Vagina (tissue), 2 donors: ENCODE measurements at regions not wholly inside any gene's neighbourhood (a gene's known extent, or its start where the extent isn't known, plus 50 kb on each side); places are given as distances from the start of the nearest gene placed in this dataset.

Experiments
- DNase-seq, 2 donors: peaks; one replicate each; pipeline ENCODE4 v3.0.0-alpha.2; 2017; ENCODE audit errors: extremely low spot score in 2 of 2
- H3K27ac ChIP-seq: fragments of 200-600 bp; sonication (generic); one replicate; pipeline ENCODE4 v1.5.1; 2019
- H3K27me3 ChIP-seq: fragments of 200-600 bp; sonication (generic); one replicate; pipeline ENCODE4 v1.5.1; 2019
- H3K36me3 ChIP-seq, 2 donors: fragments of 200-600 bp; sonication (generic); one replicate each; pipeline ENCODE4 v1.5.1; 2017 to 2019
- H3K4me1 ChIP-seq: fragments of 200-600 bp; sonication (generic); one replicate; pipeline ENCODE4 v1.5.1; 2019
- H3K4me3 ChIP-seq, 2 donors: fragments of 200-600 bp; sonication (generic); 1 replicate in 1 of 2; 2 replicates in 1 of 2; pipeline ENCODE4 v1.5.1; 2016 to 2019
- H3K9me3 ChIP-seq: fragments of 200-600 bp; sonication (generic); one replicate; pipeline ENCODE4 v1.5.1; 2019
- POLR2A ChIP-seq, 2 donors: fragments of 450-650 bp; IDR thresholded peaks; one replicate each; pipeline ENCODE4 v1.6.1; 2017; ENCODE audit warnings: antibody characterized with exemption in 2 of 2, mild to moderate bottlenecking in 2 of 2, moderate library complexity in 2 of 2
- POLR2AphosphoS5 ChIP-seq, 2 donors: sonication (generic); formaldehyde crosslinking; IDR thresholded peaks; one replicate each; pipeline ENCODE4 v1.9.0; 2017; ENCODE audit warnings: antibody characterized with exemption in 2 of 2, mild to moderate bottlenecking in 2 of 2, low read depth in 1 of 2; ENCODE audit not compliant: insufficient read depth in 1 of 2
- intact Hi-C: fragments of 100-400 bp; cut with DNase I; formaldehyde crosslinking; loops from one replicate; pipeline ENCODE4 v1.15.1; 2023
- TF ChIP-seq, protein P1 (sequence below), 3 experiments: fragments of 450-650 bp in 2 of 3; fragments of 200-600 bp in 1 of 3; sonication (generic) in 1 of 3; IDR thresholded peaks; one replicate each; pipeline ENCODE4 v1.5.1; 2017 to 2019; ENCODE audit warnings: antibody characterized with exemption in 3 of 3, mild to moderate bottlenecking in 2 of 3, moderate library complexity in 2 of 3

DNA sequence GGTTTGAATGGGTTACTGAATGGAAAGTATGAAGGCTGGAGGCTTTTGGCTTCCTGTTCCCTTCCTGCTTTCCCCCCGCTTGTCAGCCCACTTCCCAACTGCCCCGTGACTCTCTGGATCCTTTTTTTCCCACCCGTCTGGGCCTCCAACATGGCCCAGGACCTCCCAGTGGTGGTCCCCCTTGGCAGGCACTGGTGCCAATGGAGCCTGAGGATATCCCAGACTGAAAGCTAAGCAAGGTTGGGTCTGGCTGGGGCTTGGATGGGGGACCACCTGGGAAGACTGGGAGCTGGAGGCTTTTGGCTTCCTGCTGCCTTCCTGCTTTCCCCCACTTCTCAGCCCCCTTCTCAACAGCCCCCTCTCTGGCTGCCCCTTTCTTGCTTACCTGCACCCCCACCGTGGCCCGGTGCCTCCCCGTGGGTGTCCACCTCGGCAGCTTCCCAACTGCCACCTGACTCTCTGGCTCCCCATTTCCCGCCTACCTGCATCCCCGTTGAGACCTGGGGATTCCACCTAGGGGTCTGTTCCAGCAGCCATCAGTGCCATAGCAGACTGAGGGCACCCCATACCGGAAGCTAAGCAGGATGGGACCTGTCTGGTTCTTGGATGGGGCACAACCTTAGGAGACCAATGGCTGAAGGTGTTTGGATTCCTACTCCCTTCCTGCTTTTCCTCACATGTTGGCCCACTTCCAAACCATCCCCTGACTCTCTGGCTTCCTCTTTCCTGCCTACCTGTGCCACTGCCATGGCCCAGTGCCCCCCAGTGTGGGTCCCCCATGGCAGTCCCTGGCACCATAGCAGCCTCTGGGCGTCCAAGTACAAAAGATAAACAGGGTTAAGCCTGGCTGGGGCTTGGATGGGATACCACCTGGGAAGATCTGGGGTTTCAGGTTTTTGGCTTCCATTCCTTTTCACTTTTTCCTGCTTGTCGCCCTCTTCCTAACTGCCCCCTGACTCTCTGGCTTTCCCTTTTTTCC lies 2295.3 kb downstream of the TP53TG3F start:
- intact Hi-C loops: no loop called here
- H3K4me1 ChIP-seq: no peaks in the 10 kb centered on the region
- no peak overlapping the region for H3K4me3 ChIP-seq
- no peak overlapping the region for H3K27ac ChIP-seq
- no peaks in the 10 kb centered on the region for H3K36me3 ChIP-seq
- no peaks in the 10 kb centered on the region for H3K9me3 ChIP-seq
- no peaks in the 10 kb centered on the region for H3K27me3 ChIP-seq
- TF ChIP-seq, protein P1, sequence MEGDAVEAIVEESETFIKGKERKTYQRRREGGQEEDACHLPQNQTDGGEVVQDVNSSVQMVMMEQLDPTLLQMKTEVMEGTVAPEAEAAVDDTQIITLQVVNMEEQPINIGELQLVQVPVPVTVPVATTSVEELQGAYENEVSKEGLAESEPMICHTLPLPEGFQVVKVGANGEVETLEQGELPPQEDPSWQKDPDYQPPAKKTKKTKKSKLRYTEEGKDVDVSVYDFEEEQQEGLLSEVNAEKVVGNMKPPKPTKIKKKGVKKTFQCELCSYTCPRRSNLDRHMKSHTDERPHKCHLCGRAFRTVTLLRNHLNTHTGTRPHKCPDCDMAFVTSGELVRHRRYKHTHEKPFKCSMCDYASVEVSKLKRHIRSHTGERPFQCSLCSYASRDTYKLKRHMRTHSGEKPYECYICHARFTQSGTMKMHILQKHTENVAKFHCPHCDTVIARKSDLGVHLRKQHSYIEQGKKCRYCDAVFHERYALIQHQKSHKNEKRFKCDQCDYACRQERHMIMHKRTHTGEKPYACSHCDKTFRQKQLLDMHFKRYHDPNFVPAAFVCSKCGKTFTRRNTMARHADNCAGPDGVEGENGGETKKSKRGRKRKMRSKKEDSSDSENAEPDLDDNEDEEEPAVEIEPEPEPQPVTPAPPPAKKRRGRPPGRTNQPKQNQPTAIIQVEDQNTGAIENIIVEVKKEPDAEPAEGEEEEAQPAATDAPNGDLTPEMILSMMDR (IDR thresholded peaks at IDR 0.05): no peak
- no peak for TF ChIP-seq POLR2A (IDR thresholded peaks at IDR 0.05)
- no peak for TF ChIP-seq POLR2AphosphoS5 (IDR thresholded peaks at IDR 0.05; ENCODE audit: insufficient read depth in 1 of 2, low read depth in 1 of 2)
- DNase-seq: peak; percentile 74 to 77

DNA sequence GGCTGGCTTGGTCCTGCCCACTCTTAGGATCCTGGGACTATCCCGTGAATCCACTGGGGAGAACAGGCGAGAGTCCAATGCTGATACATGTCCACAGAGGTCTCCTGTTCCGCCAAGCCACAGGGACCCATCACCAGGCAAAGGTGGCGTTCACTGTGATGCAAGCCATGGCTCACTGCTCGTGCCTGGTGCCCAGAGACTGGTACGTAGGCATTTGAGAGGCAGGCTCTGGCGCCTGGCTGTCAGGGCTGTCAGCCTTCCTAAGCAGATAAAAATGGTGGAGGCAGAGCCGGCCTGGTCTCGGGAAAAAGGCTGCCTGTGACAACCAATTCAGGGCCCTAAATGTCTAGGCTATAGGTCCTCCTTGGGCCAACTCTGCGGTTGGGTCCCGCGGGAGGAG lies 2329.0 kb downstream of the TP53TG3F start:
- no peaks in the 10 kb centered on the region for H3K36me3 ChIP-seq
- DNase-seq: no peak
- no peak overlapping the region for H3K27ac ChIP-seq
- no peak overlapping the region for H3K4me3 ChIP-seq
- no peaks in the 10 kb centered on the region for H3K4me1 ChIP-seq
- no peaks in the 10 kb centered on the region for H3K9me3 ChIP-seq
- TF ChIP-seq POLR2AphosphoS5 (IDR thresholded peaks at IDR 0.05; ENCODE audit: insufficient read depth in 1 of 2, low read depth in 1 of 2) (no peak), POLR2A (IDR thresholded peaks at IDR 0.05) (no peak)
- TF ChIP-seq, protein P1 (IDR thresholded peaks at IDR 0.05): no peak
- H3K27me3 ChIP-seq: no peaks in the 10 kb centered on the region
- intact Hi-C loops: no loop called here

DNA sequence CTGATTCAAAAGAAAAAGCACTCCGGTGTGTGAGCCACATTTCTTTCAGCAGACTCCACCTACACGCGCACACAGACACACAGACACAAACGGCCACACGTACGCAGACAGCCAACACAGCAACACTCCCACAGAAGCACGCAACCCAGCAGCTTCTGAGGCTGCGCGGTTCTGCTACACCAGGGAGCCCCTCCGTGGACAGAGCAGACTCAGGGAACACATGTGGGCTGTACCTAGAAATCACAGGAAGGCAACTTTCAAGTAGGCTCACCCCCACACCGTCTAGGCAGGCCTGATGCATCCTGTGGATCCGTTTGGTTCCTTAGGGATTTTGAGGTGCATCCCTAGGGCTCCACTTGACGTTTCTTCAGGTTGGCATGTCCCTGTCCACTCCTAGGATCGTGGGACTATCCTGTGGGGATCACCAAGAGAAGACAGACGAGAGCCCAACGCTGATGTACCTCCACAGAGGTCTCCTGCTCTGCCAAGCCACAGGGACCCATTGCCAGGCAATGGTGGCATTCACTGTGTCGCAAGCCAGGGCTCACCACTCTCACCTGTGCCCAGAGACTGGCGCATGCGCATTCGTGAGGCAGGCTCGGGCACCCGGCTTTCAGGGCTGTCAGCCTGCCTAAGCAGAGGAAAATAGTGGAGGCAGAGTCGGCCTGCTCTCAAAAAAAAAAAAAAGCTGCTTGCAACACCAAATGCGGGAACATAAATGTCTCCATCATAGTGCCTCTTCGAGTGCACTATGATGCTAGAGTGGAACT lies 2333.3 kb downstream of the TP53TG3F start:
- intact Hi-C loops: loop anchor here (10.0 kb wide), 1 partner anchor 62 kb away; no protein-coding TSS in a partner anchor
- H3K4me3 ChIP-seq: no peak overlapping the region
- no peaks in the 10 kb centered on the region for H3K4me1 ChIP-seq
- no peaks in the 10 kb centered on the region for H3K27me3 ChIP-seq
- DNase-seq: no peak
- H3K9me3 ChIP-seq: no peaks in the 10 kb centered on the region
- H3K27ac ChIP-seq: no peak overlapping the region
- H3K36me3 ChIP-seq: no peaks in the 10 kb centered on the region
- TF ChIP-seq POLR2A (IDR thresholded peaks at IDR 0.05) (no peak), POLR2AphosphoS5 (IDR thresholded peaks at IDR 0.05; ENCODE audit: insufficient read depth in 1 of 2, low read depth in 1 of 2) (no peak)
- TF ChIP-seq, protein P1 (IDR thresholded peaks at IDR 0.05): no peak

DNA sequence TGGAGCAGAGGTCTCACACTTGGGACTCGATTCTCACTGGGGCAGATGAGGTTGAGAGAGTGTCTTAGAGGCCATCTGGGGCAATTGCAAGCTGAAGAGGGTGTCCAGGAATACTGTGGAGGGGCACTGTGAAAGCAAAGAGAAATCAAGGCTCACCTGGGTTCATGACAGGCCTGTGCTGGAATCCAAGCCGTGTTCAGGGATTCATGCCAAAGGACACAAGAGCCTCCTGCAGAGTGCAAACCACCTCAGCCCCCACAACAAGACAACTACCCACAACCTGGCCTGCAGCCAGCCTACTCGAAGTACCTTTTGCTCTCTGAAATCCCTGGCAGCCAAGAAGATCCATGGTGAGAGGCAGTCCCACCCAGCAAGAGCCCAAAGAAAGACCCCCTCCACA lies 2334.2 kb downstream of the TP53TG3F start:
- Histone ChIP-seq H3K4me1 (no peaks in the 10 kb centered on the region), H3K36me3 (no peaks in the 10 kb centered on the region), H3K9me3 (no peaks in the 10 kb centered on the region), H3K27me3 (no peaks in the 10 kb centered on the region), H3K27ac (no peak overlapping the region), H3K4me3 (no peak overlapping the region)
- intact Hi-C loops: loop anchor here (10.0 kb wide), 1 partner anchor 61 kb away; no protein-coding TSS in a partner anchor
- TF ChIP-seq POLR2AphosphoS5 (IDR thresholded peaks at IDR 0.05; ENCODE audit: insufficient read depth in 1 of 2, low read depth in 1 of 2): no peak
- TF ChIP-seq POLR2A (IDR thresholded peaks at IDR 0.05): no peak
- TF ChIP-seq, protein P1 (IDR thresholded peaks at IDR 0.05): no peak
- DNase-seq: no peak
